KBM-7 (cell line): ENCODE measurements at regions not wholly inside any gene's neighbourhood (a gene's known extent, or its start where the extent isn't known, plus 50 kb on each side); places are given as distances from the start of the nearest gene placed in this dataset.
"Not testable (repeated sequence)": the region's sequence is repeated elsewhere in the genome, so short reads cannot be mapped to it uniquely, and the experiment has no call there.

Experiments
- DNase-seq: peaks from one replicate; pipeline ENCODE4 v3.0.0-alpha.2; 2015
- in situ Hi-C: fragments of 300-500 bp; cut with MboI; formaldehyde crosslinking; loops from 2 replicates; pipeline ENCODE4 v1.14.3; 2020; ENCODE audit warnings: low sequenced_read_pairs, low pct_unique_long_range_greater_than_20kb, mixed read lengths

DNA sequence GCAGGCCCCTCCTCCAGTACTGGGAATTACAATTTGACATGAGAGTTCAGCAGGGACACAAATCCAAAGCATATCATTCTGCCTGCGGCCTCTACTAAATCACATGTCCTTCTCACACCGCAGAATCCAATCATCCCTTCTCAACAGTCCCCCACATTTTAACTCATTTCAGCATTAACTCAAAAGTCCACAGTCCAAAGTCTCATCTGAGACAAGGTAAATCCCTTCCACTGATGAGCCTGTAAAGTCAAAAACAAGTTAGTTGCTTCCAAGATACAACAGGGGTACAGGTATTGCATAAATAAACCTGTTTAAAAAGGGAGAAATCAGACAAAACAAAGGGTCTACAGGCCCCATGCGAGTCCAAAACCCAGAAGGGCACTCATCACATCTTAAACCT, 64.0 kb downstream of the EBNA1BP2 start:
- in situ Hi-C loops = no loop called here
- DNase-seq = no peak

DNA sequence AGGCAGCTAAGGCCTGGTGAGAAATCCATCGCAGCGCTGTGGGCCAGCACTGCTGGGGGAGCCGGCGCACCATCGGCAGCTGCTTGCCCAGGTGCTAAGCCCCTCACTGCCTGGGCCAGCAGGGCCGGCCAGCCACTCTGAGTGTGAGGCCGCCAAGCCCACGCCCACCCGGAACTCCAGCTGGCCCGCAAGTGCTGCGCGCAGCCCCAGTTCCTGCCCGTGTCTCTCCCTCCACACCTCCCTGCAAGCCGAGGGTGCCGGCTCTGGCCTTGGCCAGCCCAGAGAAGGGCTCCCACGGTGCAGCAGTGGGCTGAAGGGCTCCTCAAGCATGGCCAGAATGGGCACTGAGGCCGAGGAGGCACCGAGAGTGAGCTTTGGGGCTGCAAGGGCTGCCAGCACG, 64.4 kb downstream of the EBNA1BP2 start:
- in situ Hi-C loops = no loop called here
- DNase-seq = no peak

DNA sequence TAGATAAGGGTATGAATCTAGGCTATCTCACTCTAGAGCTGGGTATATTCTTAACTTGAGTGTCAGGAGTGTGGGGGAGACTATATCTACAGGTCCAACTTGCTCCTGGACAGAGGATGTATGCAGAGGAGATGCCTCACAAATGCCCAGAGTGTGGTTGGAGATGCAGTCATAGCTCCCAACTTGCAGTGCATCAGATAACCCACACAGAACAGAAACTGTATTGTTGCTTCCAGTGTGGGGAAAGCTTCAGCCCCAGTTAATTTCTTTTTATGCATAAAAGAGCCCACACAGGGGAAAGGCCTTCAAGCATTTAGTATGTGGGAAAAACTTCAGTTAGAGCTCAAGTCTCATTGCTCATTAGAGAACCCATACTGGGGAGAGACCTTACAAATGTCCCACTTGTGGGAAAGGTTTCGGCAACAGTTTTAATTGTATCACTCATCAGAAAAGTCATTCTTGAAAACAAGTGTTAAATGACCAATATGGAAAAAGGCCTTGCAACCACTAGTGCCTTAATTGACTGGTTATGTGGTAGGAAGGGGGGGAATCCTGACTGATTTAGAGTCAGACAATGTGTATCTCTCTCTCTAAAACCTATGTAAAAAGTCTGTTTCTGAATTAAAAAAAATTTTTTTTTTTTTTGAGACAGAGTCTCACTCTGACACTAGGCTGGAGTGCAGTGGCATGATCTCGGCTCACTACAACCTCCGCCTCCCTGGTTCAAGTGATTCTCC, 67.9 kb downstream of the EBNA1BP2 start:
- in situ Hi-C loops = no loop called here
- no peak for DNase-seq

DNA sequence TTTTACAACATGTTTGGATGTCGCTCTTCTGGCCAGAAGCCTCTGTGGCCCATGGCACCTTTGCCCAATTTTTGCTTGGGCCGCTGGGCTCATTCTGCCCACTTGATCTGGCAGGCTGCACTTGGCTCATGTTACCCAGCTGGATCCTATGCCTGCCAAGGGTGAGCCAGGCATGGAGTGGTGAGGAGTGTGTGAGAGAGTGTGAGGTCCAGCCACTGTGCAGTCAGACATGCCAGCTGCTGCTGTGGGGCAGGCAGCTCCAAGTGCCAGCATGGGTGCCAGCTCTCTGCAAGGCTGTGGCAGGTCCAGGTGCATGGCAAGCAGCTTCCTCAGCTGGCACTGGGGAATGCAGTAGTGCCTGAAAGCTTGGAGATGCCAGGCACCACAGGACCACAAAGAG, 71.0 kb downstream of the EBNA1BP2 start:
- in situ Hi-C loops = no loop called here
- DNase-seq = no peak

DNA sequence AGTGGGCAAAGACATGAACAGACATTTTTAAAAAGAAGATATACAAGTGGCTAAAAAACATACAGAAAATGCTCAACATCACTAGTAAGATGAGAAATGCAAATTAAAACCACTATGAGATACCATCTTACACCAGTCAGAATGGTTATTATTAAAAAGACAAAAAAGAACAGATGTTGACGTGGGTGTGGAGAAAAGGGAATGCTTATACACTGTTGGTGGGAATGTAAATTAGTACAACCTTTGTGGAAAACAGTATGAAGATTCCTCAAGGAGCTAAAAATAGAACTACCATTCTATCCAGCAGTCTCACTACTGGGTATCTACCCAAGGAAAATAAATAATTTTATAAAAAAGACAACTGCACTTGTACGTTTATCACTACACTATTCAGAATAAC, 73.9 kb downstream of the EBNA1BP2 start:
- no peak for DNase-seq

DNA sequence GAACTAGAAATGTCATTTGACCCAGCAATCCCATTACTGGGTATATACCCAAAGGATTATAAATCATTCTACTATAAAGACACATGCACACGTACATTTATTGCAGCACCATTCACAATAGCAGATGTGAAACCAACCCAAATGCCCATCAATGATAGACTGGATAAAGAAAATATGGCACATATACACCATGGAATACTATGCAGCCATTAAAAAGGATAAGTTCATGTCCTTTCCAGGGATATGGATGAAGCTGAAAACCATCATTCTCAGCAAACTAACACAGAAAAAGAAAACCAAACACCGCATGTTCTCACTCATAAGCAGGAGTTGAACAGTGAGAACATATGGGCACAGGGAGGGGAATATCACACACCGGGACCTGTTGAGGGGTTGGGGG, 75.6 kb downstream of the EBNA1BP2 start:
- in situ Hi-C loops = not testable (repeated sequence)

More for the DNA sequence above, 73.9 kb downstream of the EBNA1BP2 start:
- in situ Hi-C loops = no loop called here

DNA sequence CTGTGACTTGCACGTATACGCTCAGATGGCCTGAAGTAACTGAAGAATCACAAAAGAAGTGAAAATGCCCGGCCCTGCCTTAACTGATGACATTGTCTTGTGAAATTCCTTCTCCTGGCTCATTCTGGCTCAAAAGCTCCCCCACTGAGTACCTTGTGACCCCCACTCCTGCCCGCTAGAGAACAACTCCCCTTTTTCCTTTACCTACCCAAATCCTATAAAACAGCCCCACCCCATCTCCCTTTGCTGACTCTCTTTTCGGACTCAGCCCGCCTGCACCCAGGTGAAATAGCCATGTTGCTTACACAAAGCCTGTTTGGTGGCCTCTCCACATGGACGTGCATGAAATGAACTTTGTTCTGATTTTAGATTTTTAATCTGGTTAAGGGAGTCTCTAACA, 81.3 kb downstream of the EBNA1BP2 start:
- in situ Hi-C loops, DNase-seq: not testable (repeated sequence)

More for the DNA sequence above, 75.6 kb downstream of the EBNA1BP2 start:
- not testable (repeated sequence) for DNase-seq

DNA sequence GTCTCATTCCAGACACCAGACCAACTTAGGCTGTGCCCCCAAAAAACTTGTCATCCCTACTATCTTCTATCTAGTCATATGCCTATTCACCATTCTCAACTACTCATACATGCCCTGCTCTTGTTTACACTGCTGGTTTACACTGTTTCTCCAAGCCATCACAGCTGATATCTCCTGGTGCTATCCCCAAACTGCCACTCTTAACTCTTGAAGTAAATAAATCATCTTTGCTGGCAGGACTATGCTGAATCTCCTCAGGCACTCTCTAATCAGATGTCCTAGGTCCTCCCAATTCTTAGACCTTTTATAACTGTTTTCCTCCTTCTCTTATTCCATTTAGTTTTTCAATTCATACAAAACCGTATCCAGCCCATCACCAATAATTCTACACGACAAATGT, 81.9 kb downstream of the EBNA1BP2 start:
- in situ Hi-C loops, DNase-seq: not testable (repeated sequence)

DNA sequence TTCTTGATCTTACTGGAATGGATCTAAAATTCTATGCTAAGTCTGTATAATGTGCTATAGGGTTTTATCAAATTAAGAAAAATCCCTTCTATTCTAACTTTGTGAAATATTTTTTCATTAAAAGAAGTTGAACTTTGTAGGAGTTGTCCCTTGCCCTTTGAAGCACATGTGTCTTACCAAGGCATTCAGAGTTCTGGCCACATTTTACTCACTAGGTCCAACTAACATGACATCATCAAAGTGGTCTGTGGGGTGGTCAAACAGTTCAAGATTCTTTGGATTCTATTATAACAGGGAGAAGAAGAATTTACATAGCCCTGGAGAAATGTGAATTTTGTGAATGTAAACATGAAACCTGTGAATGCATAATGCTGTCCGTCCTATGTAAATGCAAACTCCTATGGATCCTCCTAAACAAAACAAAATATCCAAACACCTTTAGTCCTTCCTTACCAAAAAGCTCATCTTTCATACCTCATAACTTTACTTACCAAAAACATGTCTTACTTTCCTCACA, 88.7 kb downstream of the EBNA1BP2 start:
- in situ Hi-C loops = no loop called here
- no peak for DNase-seq

DNA sequence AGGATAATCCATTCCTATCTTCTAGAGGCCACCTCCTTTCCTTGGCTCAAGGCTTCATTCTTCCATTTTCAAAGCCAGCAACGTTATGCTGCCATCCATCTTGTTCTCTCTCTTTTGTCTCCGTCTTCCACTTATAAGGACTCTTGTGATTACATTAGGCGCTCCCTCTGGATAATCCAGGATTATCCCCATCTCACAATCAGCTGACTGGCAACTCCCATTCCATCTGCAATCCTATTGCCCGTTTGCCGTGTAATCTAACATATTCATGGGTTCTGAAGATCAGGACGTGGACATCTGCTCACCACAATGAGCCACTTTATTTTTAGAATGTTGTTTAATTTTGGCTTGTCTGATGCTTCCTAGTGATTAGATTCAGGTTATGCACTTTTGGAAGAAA, 89.3 kb downstream of the EBNA1BP2 start:
- in situ Hi-C loops = no loop called here
- no peak for DNase-seq

DNA sequence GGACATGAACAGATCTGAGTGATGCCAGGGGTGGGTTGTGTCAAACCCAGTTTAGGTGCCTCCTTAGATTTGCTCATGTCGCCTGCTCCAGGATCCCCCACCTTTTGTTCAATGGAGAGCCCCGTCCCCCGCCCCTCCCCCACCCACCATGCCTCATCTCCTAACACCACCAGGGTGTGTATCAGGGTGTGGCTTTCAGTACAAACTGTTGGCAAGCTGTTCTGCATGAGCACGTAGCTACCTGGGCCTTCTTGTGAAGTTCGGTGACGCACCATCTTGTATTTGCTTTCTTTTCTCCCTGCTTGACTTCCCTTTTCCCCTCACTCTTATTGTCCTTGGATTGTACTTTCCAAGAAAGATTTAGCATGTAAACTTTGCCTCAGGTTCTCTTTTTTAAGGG, 94.8 kb downstream of the EBNA1BP2 start:
- no peak for DNase-seq
- in situ Hi-C loops = no loop called here

DNA sequence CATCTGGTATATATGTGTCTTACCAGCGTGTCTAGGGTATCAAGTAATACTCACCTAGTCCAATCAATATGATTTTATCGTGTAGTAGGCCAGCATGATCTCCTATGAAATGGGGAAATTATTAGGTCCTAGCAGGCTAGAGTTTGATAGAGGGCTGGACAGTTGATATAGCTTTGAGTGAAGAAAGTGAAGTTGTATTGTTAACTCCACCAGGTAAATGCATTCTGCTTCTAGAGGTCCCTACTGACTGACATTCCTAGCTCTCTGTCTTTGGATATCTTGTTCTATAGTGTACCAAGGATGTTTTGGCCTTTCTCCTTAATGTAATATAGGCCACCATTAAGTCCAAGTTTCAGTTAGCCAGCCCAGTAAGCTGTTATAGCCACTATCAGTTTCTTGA, 97.4 kb downstream of the EBNA1BP2 start:
- DNase-seq = no peak
- in situ Hi-C loops = loop anchor here (25.0 kb wide), 1 partner anchor 287 kb away; the partner anchor contains the start of gene TMEM269

DNA sequence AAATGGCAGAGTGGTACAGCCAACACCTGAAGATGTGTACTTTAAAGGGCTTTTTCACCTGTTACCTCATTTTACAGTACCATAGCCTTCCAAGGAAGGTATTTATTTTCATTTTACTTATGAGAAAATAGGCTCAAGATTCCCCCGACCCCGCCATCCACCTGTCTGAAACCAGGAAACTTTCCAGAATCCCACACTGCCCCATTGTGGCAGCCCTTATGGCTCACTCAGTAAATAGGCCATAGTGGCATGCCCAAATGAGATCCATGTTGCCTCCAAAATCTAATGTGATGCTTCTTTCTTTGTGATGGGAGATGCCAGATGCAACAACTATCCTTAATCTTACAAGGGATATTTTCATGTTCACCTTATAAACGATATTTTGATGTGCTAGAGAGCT, 97.8 kb downstream of the EBNA1BP2 start:
- no peak for DNase-seq
- in situ Hi-C loops = loop anchor here (25.0 kb wide), 1 partner anchor 287 kb away; the partner anchor contains the start of gene TMEM269

DNA sequence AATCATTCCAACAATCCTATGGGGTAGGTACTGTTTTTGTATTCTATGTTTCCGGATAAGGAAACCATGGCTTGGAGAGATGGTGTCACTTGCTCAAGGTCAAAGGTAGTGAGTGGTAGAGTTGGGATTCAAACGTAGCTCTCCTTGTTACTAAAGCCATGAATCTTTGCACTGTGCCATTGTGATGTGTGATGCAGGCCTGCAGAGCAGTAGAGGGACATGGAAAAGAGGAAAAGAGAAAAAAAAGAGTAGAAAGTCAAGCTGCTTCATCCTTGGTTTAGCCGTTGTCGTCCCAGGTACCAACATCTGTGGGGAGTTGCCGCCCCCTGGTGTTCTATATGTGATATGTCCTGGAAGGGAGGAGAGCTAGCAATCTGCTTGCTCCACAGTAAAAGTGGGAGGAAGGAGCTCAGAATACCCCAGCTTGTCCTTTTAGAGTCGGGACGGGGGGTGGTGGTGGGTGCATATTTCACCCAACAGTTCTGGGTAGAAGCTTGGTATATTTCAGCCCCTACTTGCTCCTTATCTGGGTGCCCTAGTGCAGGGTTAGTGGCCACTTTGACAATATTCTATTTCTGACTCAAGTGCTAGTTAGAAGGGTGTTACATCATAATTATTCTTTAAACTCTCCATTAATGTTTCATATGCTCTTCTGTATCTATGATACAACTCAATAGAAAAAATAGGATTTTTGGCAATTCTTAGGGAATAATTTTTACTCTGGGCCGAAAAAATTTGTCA, 98.4 kb downstream of the EBNA1BP2 start:
- peak; percentile 78 for DNase-seq
- in situ Hi-C loops = loop anchor here (25.0 kb wide), 1 partner anchor 286 kb away; the partner anchor contains the start of gene TMEM269

DNA sequence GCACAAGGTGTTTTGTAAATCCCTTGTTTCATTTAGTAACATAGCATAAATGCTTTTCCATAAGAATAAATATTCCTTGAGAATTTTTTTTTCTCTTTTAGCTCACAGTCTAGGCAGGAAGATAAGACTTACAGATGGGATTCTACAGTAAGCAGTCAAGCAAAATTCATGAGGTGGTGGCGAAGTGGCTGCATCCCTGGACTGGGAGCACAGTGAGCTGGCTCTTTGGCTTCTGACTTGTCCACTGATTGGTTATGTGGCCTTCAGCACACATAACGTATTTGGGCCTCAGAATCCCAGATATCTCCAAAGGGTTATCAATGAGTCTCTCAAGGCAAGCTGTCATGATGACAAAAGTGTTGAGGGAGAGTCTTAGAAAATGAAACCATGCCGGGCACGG, 99.8 kb downstream of the EBNA1BP2 start:
- in situ Hi-C loops = loop anchor here (25.0 kb wide), 1 partner anchor 285 kb away; the partner anchor contains the start of gene TMEM269
- no peak for DNase-seq

DNA sequence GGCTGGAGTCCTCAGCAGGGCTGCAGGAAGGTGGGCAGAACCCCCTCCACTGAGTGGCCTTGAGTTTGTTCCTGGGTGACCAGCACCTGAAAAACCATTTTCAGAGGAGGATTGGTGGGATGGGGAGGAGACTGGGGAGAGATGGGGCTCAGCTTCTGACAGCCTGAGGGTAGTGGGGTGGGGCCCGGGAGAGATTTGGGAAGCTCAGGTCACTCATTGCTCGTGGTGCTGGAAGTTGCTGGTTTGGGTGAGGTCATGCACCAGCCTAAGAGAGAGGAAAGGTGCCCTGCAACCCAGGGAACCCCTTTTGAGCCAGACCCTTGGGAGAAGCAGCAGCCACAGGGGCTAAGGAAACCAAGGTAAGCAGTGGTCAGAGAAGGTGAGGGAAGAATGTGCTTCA, 100.8 kb downstream of the EBNA1BP2 start:
- DNase-seq = no peak
- in situ Hi-C loops = loop anchor here (25.0 kb wide), 1 partner anchor 284 kb away; the partner anchor contains the start of gene TMEM269

DNA sequence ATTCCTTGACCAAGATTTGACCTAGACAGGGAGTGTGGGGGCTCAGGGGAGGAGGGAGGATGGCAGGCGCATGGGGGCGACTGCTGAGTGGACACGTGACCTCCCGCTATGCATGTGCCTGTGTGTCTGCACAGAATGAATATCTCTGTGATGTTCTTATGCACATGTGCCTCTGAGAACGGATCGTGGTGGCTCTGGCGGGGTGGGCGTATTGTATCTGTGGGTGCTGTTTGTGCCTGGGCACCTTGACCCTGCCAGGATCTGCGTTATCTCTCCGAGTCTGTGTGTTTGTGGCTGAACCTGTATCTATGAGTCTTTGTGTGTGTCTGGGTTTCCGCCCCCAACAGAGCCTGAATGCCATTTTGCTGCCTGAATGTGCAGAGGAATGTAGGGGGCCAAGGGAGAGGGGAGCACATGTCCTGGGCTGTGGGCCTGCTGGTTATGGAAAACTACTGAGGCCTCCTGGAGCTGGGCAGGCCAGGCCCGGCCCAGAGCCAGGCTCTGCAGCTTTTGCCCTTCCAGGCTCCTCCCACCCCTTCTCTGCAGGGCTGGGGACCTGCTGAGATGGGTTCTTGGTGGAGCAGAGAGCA, 102.5 kb downstream of the EBNA1BP2 start:
- DNase-seq = no peak
- in situ Hi-C loops = loop anchor here (25.0 kb wide), 1 partner anchor 282 kb away; the partner anchor contains the start of gene TMEM269

DNA sequence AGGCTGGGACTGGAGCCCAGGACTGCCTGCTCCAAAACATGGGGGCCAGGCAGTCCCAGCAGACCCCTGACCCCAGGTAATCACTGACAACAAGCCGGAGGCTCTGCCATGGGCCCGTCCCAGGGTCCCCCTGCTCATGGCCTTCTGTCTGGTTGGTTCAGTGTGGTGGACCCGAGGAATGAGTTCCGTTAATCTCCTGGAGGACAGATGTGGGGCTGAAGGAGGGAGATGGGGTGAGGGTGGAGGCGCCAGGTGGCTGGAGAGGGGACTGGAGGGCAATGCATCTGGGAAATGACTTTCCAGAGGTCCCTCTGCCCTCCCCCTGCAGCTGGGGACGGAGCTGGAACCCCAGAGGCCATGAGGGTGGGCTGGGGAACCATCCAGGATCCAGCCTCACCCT, 103.2 kb downstream of the EBNA1BP2 start:
- in situ Hi-C loops = loop anchor here (25.0 kb wide), 1 partner anchor 282 kb away; the partner anchor contains the start of gene TMEM269
- DNase-seq = no peak

DNA sequence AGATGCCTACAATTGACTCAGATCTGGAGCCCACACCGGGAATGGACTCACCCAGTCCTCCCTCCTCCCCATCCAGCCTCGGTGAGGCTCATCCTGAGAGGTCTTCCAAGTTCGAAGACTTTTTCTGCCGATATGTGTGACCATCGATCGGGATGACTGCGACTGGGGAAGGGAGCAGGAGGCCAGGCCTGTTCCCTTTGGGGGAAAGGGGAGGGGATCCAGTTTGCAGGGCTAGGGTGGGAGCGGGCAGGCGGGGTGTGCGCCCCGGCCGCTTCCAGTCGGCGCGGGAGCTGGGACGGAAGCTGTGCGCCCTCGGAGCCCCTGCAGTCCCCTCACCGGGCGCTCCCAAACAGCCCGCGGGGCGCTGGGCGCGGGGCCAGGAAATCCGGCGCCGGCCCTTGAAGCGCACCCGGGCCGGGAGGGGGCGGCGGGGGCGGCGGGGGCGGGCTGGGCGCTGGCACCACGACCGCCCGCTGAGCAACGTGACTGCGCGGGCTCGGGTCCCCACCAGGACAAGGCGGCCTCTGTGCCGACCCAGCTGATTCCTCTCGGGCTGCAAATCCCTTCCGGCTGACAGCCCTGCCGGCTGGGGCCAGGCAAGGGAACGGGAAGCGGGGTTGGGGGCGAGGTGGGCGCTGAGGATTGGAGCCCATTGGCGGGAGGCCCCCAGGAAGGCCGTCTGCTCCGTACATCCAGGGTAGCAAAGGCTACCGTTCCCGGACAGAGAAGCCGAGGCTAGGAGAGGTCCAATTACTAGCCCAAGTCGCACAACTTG, 103.9 kb downstream of the EBNA1BP2 start:
- DNase-seq = peak; percentile 14

More for the DNA sequence above, 103.9 kb downstream of the EBNA1BP2 start:
- in situ Hi-C loops = loop anchor here (25.0 kb wide), 1 partner anchor 281 kb away; the partner anchor contains the start of gene TMEM269
